Glutamatergic neuron (in vitro differentiated cells): ENCODE measurements at regions not wholly inside any gene's neighbourhood (a gene's known extent, or its start where the extent isn't known, plus 50 kb on each side); places are given as distances from the start of the nearest gene placed in this dataset.

Source experiments
- DNase-seq: peaks from one replicate; pipeline ENCODE4 v3.0.0; 2022
- H3K27ac Mint-ChIP-seq: one replicate; pipeline ENCODE4 v1.8.0; 2020; ENCODE audit warnings: mild to moderate bottlenecking, mixed read lengths, inconsistent platforms; ENCODE audit not compliant: unreplicated experiment
- H3K27me3 Mint-ChIP-seq: one replicate; pipeline ENCODE4 v1.8.0; 2020; ENCODE audit warnings: mild to moderate bottlenecking, moderate library complexity, mixed read lengths, inconsistent platforms; ENCODE audit not compliant: unreplicated experiment
- H3K36me3 Mint-ChIP-seq: one replicate; pipeline ENCODE4 v1.8.0; 2020; ENCODE audit warnings: mild to moderate bottlenecking, mixed read lengths, inconsistent platforms; ENCODE audit not compliant: unreplicated experiment
- H3K4me1 Mint-ChIP-seq: one replicate; pipeline ENCODE4 v1.8.0; 2020; ENCODE audit warnings: mild to moderate bottlenecking, low read depth, mixed read lengths, inconsistent platforms; ENCODE audit not compliant: unreplicated experiment
- H3K4me3 Mint-ChIP-seq: one replicate; pipeline ENCODE4 v1.8.0; 2020; ENCODE audit warnings: mild to moderate bottlenecking, mixed read lengths, inconsistent platforms; ENCODE audit not compliant: unreplicated experiment
- H3K9me3 Mint-ChIP-seq: one replicate; pipeline ENCODE4 v1.8.0; 2020; ENCODE audit warnings: mild to moderate bottlenecking, moderate library complexity, mixed read lengths, inconsistent platforms; ENCODE audit not compliant: unreplicated experiment
- CTCF ChIP-seq: fragments of 200-600 bp; sonication (generic); IDR thresholded peaks from one replicate; pipeline ENCODE4 v1.5.0; 2021; ENCODE audit not compliant: partially characterized antibody, unreplicated experiment

GRCh38 chr13:54637366-54637765 lies 1608.8 kb downstream of the OLFM4 start:
- Mint-ChIP-seq H3K36me3 (no peaks in the 10 kb centered on the region), H3K4me3 (no peak overlapping the region), H3K9me3 (no peaks in the 10 kb centered on the region), H3K27me3 (no peaks in the 10 kb centered on the region), H3K27ac (no peak overlapping the region), H3K4me1 (no peaks in the 10 kb centered on the region)
- no peak for DNase-seq
- no peak for TF ChIP-seq CTCF

GRCh38 chr13:54640719-54641118 lies 1612.1 kb downstream of the OLFM4 start:
- Mint-ChIP-seq H3K36me3 (no peaks in the 10 kb centered on the region), H3K4me3 (no peak overlapping the region), H3K27me3 (no peaks in the 10 kb centered on the region), H3K9me3 (no peaks in the 10 kb centered on the region), H3K27ac (no peak overlapping the region), H3K4me1 (no peaks in the 10 kb centered on the region)
- no peak for TF ChIP-seq CTCF
- no peak for DNase-seq

GRCh38 chr13:54643863-54644262 lies 1615.2 kb downstream of the OLFM4 start:
- Mint-ChIP-seq H3K4me3 (no peak overlapping the region), H3K4me1 (no peaks in the 10 kb centered on the region), H3K27ac (no peak overlapping the region), H3K27me3 (no peaks in the 10 kb centered on the region), H3K9me3 (no peaks in the 10 kb centered on the region), H3K36me3 (no peaks in the 10 kb centered on the region)
- TF ChIP-seq CTCF: no peak
- DNase-seq: no peak

- Mint-ChIP-seq H3K4me1 (no peaks in the 10 kb centered on the region), H3K27me3 (no peaks in the 10 kb centered on the region), H3K9me3 (no peaks in the 10 kb centered on the region), H3K36me3 (no peaks in the 10 kb centered on the region), H3K27ac (no peak overlapping the region), H3K4me3 (no peak overlapping the region)
- TF ChIP-seq CTCF: no peak
- DNase-seq: no peak
These were observed 1618.7 kb downstream of the OLFM4 start for GRCh38 chr13:54647275-54647674.

- no peaks in the 10 kb centered on the region for H3K4me1 Mint-ChIP-seq
- no peak overlapping the region for H3K27ac Mint-ChIP-seq
- H3K9me3 Mint-ChIP-seq: peaks cover 5% of the 10 kb centered on the region
- no peak overlapping the region for H3K4me3 Mint-ChIP-seq
- no peak for TF ChIP-seq CTCF
- no peak for DNase-seq
- no peaks in the 10 kb centered on the region for H3K36me3 Mint-ChIP-seq
- peaks cover 4% of the 10 kb centered on the region for H3K27me3 Mint-ChIP-seq
These were observed 1629.0 kb downstream of the OLFM4 start for GRCh38 chr13:54657588-54657987.
